OCI-LY7 (cell line): ENCODE measurements at regions not wholly inside any gene's neighbourhood (a gene's known extent, or its start where the extent isn't known, plus 50 kb on each side); places are given as distances from the start of the nearest gene placed in this dataset.

ENCODE experiments used
- BruUV-seq: library from RNA; stranded (reverse); fragments of 400-500 nt; replicated peaks from 2 replicates; lab custom pipeline; 2021; lab: Mats Ljungman, UMichigan
- CTCF ChIA-PET: fragments of 300-600 bp; sonication (Branson Sonifier 250); formaldehyde crosslinking; loops from one replicate; lab custom pipeline; 2022; ENCODE audit warnings: antibody characterized with exemption; ENCODE audit not compliant: unreplicated experiment; lab: Charles Lee
- POLR2A ChIA-PET: fragments of 300-600 bp; sonication (Branson Sonifier 250); formaldehyde crosslinking; loops from one replicate; lab custom pipeline; 2022; ENCODE audit warnings: antibody characterized with exemption; lab: Charles Lee
- DNase-seq: peaks from one replicate; pipeline ENCODE4 v3.0.0-alpha.2; 2015; ENCODE audit warnings: low spot score
- H2AFZ ChIP-seq: fragments of 200-600 bp; sonication (generic), shearing (Covaris generic); 2 replicates; pipeline ENCODE4 v1.6.1; 2014; ENCODE audit warnings: mild to moderate bottlenecking, antibody characterized with exemption, low read length, moderate library complexity
- H3K27ac ChIP-seq: fragments of 200-600 bp; sonication (generic); 2 replicates; pipeline ENCODE4 v1.5.1; 2014; ENCODE audit warnings: mixed run types, low read depth, mild to moderate bottlenecking, moderate library complexity, low read length, inconsistent platforms; ENCODE audit not compliant: poor library complexity, severe bottlenecking
- H3K36me3 ChIP-seq: fragments of 200-600 bp; sonication (generic); 2 replicates; pipeline ENCODE4 v1.6.1; 2014; ENCODE audit warnings: mild to moderate bottlenecking, antibody characterized with exemption, low read length, moderate library complexity, mixed read lengths; ENCODE audit not compliant: insufficient read depth
- H3K4me1 ChIP-seq: fragments of 200-600 bp; sonication (generic); 2 replicates; pipeline ENCODE4 v1.5.1; 2014; ENCODE audit warnings: mild to moderate bottlenecking, low read length; ENCODE audit not compliant: insufficient read depth, poor library complexity, severe bottlenecking
- H3K4me2 ChIP-seq: fragments of 200-600 bp; sonication (generic); 2 replicates; pipeline ENCODE4 v1.6.1; 2014; ENCODE audit warnings: mild to moderate bottlenecking, low read length
- H3K4me3 ChIP-seq: fragments of 200-600 bp; sonication (generic); 2 replicates; pipeline ENCODE4 v1.5.1; 2014; ENCODE audit warnings: mild to moderate bottlenecking, low read depth, low read length; ENCODE audit not compliant: poor library complexity, severe bottlenecking
- H3K79me2 ChIP-seq: fragments of 200-600 bp; sonication (generic); 2 replicates; pipeline ENCODE4 v1.6.1; 2016; ENCODE audit warnings: low read depth, mild to moderate bottlenecking, low read length, moderate library complexity, mixed read lengths; ENCODE audit not compliant: insufficient read depth
- H3K9me2 ChIP-seq: fragments of 200-600 bp; sonication (generic); 2 replicates; pipeline ENCODE4 v1.6.1; 2016; ENCODE audit warnings: mild to moderate bottlenecking, low read length, mixed read lengths; ENCODE audit not compliant: insufficient read depth
- H3K9me3 ChIP-seq: fragments of 200-600 bp; sonication (generic); 2 replicates; pipeline ENCODE4 v1.6.1; 2014; ENCODE audit warnings: mild to moderate bottlenecking, mixed run types, low read length, mixed read lengths
- H4K20me1 ChIP-seq: fragments of 200-600 bp; sonication (generic); 2 replicates; pipeline ENCODE4 v1.6.1; 2014; ENCODE audit warnings: mild to moderate bottlenecking, antibody characterized with exemption, low read length, moderate library complexity, mixed read lengths; ENCODE audit not compliant: insufficient read depth
- EZH2phosphoT487 ChIP-seq: fragments of 200-600 bp; sonication (generic); IDR thresholded peaks from 2 replicates; pipeline ENCODE4 v1.6.1; 2018; ENCODE audit warnings: low read depth, borderline replicate concordance, mild to moderate bottlenecking, mixed run types, antibody characterized with exemption, low read length, moderate library complexity, mixed read lengths
- intact Hi-C: fragments of 100-400 bp; cut with micrococcal nuclease; formaldehyde crosslinking; loops from one replicate; pipeline ENCODE4 v1.10.0; 2022; ENCODE audit not compliant: unreplicated experiment
- TF ChIP-seq, protein P1 (sequence below): fragments of 200-600 bp; sonication (generic); conservative IDR thresholded peaks from 2 replicates; pipeline ENCODE4 v1.5.1; 2014; ENCODE audit warnings: mild to moderate bottlenecking, antibody characterized with exemption, low read length, moderate library complexity, mixed read lengths

DNA sequence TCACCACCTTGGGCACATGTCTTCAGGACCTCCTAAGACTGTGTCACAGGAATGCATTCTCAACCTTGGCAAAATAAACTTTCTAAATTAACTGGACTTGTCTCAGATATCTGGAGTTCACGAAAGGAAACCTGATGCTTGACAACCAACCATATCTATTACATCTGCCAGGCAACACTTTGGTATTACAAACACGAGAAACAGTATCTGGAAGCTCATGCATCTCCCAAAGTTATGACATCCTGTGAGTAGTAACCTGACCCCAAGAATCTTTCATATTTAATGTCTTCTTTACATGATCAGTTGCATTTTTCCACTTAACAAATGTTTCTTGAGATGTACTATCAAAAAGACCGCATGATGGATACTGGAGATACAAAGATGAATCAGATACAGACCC is 465.3 kb upstream of the AGTR1 start:
- intact Hi-C loops, result no loop called here
- POLR2A ChIA-PET, result interaction anchor here (0.8 kb wide), 1 partner anchor 110 kb away, joined by 3 read pairs; no protein-coding TSS in a partner anchor
- no TSS peak for BruUV-seq

DNA sequence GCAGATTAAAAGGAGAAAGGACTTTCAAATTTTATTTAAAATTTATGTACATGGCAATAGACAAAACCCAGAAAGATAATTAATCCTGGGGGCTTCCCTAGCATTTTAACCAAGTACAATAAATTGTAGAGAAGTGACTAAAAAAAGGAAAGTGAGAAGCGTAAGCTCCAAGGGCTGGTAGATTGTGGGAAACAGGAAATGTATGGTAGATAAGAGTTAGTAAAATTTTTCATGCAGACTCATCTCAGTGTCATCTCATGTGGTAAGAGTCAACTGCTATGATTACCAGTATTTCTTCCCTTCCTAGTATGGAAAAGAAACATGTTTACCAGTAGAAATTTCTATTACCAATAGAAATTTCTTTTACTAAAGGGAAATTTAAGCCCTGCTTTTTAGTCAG is 464.3 kb upstream of the AGTR1 start:
- H3K4me3 ChIP-seq, result no peak overlapping the region
- no peaks in the 10 kb centered on the region for H3K9me3 ChIP-seq
- DNase-seq, result no peak
- H3K36me3 ChIP-seq, result no peaks in the 10 kb centered on the region
- ChIA-PET CTCF (no interaction called here), POLR2A (interaction anchor here (1.1 kb wide), 1 partner anchor 35 kb away, joined by 3 read pairs; no protein-coding TSS in a partner anchor)
- intact Hi-C loops, result no loop called here
- no peaks in the 10 kb centered on the region for H3K4me1 ChIP-seq
- TF ChIP-seq EZH2phosphoT487, result no peak
- TF ChIP-seq, protein P1, sequence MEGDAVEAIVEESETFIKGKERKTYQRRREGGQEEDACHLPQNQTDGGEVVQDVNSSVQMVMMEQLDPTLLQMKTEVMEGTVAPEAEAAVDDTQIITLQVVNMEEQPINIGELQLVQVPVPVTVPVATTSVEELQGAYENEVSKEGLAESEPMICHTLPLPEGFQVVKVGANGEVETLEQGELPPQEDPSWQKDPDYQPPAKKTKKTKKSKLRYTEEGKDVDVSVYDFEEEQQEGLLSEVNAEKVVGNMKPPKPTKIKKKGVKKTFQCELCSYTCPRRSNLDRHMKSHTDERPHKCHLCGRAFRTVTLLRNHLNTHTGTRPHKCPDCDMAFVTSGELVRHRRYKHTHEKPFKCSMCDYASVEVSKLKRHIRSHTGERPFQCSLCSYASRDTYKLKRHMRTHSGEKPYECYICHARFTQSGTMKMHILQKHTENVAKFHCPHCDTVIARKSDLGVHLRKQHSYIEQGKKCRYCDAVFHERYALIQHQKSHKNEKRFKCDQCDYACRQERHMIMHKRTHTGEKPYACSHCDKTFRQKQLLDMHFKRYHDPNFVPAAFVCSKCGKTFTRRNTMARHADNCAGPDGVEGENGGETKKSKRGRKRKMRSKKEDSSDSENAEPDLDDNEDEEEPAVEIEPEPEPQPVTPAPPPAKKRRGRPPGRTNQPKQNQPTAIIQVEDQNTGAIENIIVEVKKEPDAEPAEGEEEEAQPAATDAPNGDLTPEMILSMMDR, result no peak
- no peaks in the 10 kb centered on the region for H3K9me2 ChIP-seq
- no peaks in the 10 kb centered on the region for H4K20me1 ChIP-seq
- no peak overlapping the region for H3K4me2 ChIP-seq
- no peaks in the 10 kb centered on the region for H3K79me2 ChIP-seq
- H3K27ac ChIP-seq, result no peak overlapping the region
- H2AFZ ChIP-seq, result no peak overlapping the region
- BruUV-seq, result no TSS peak

More for the DNA sequence above, 465.3 kb upstream of the AGTR1 start:
- no peak overlapping the region for H2AFZ ChIP-seq
- no peak for DNase-seq
- H3K79me2 ChIP-seq, result no peaks in the 10 kb centered on the region
- TF ChIP-seq, protein P1, result no peak
- TF ChIP-seq EZH2phosphoT487, result no peak
- no peaks in the 10 kb centered on the region for H3K9me3 ChIP-seq
- CTCF ChIA-PET, result no interaction called here
- no peak overlapping the region for H3K27ac ChIP-seq
- H3K4me1 ChIP-seq, result no peaks in the 10 kb centered on the region
- H3K4me3 ChIP-seq, result no peak overlapping the region
- H3K36me3 ChIP-seq, result no peaks in the 10 kb centered on the region
- H3K4me2 ChIP-seq, result no peak overlapping the region
- no peaks in the 10 kb centered on the region for H4K20me1 ChIP-seq
- no peaks in the 10 kb centered on the region for H3K9me2 ChIP-seq

DNA sequence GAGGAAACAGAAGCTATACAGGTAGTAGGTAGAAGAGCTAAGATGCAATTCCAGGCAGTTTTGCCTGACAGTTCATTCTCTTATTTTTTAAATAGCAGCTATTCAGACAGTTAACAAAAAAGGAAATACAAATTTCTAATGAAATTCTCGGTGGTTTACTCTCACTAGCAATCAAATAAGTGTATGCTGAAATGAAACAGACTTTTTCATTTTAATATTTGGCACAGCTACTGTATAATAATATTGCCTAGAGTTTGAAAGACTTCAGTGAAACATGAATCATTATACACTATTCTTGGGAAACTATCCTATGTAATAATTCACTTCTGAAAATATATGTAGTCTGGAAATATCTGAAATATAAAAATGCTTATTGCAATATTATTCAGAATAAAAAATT is 463.2 kb upstream of the AGTR1 start:
- Histone ChIP-seq H4K20me1 (no peaks in the 10 kb centered on the region), H3K27ac (no peak overlapping the region), H3K4me3 (no peak overlapping the region), H3K9me3 (no peaks in the 10 kb centered on the region), H3K9me2 (no peaks in the 10 kb centered on the region), H3K36me3 (no peaks in the 10 kb centered on the region), H2AFZ (no peak overlapping the region), H3K79me2 (no peaks in the 10 kb centered on the region), H3K4me1 (no peaks in the 10 kb centered on the region), H3K4me2 (no peak overlapping the region)
- ChIA-PET CTCF (no interaction called here), POLR2A (interaction anchor here (0.7 kb wide), 1 partner anchor 920 kb away, joined by 3 read pairs; no protein-coding TSS in a partner anchor)
- TF ChIP-seq, protein P1, result no peak
- TF ChIP-seq EZH2phosphoT487, result no peak
- BruUV-seq, result no TSS peak
- intact Hi-C loops, result no loop called here
- no peak for DNase-seq
